VCaP (cell line): ENCODE measurements at regions not wholly inside any gene's neighbourhood (a gene's known extent, or its start where the extent isn't known, plus 50 kb on each side); places are given as distances from the start of the nearest gene placed in this dataset.
"Not testable (repeated sequence)": the region's sequence is repeated elsewhere in the genome, so short reads cannot be mapped to it uniquely, and the experiment has no call there.

Experiments
- H3K27ac ChIP-seq: fragments of 450-650 bp; 2 replicates; pipeline ENCODE4 v1.5.1; 2017
- TF ChIP-seq, protein P1 (sequence below): fragments of 450-650 bp; conservative IDR thresholded peaks from 2 replicates; pipeline ENCODE4 v1.5.1; 2017; ENCODE audit warnings: mild to moderate bottlenecking, moderate library complexity

DNA sequence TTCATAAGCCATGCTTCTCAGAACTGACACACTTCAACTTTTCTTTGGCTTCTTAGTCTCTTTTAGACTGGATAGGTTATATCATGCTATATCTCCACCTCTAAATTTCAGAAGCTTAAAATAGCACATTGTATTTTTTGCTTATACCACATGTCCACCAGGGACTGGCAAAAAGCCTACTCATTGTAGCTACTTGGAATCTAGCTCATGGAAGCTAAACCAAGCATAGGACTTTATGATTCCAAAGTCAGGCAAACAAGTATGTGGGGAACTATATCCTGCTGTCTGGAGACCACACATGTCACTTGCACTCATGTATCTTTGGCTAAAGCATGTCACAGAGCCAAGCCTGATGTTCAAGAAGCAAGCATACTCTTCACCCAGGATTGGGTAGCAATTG is 245.0 kb upstream of the RASGRP1 start:
- TF ChIP-seq, protein P1, sequence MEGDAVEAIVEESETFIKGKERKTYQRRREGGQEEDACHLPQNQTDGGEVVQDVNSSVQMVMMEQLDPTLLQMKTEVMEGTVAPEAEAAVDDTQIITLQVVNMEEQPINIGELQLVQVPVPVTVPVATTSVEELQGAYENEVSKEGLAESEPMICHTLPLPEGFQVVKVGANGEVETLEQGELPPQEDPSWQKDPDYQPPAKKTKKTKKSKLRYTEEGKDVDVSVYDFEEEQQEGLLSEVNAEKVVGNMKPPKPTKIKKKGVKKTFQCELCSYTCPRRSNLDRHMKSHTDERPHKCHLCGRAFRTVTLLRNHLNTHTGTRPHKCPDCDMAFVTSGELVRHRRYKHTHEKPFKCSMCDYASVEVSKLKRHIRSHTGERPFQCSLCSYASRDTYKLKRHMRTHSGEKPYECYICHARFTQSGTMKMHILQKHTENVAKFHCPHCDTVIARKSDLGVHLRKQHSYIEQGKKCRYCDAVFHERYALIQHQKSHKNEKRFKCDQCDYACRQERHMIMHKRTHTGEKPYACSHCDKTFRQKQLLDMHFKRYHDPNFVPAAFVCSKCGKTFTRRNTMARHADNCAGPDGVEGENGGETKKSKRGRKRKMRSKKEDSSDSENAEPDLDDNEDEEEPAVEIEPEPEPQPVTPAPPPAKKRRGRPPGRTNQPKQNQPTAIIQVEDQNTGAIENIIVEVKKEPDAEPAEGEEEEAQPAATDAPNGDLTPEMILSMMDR, result no peak
- H3K27ac ChIP-seq, result no peak overlapping the region

DNA sequence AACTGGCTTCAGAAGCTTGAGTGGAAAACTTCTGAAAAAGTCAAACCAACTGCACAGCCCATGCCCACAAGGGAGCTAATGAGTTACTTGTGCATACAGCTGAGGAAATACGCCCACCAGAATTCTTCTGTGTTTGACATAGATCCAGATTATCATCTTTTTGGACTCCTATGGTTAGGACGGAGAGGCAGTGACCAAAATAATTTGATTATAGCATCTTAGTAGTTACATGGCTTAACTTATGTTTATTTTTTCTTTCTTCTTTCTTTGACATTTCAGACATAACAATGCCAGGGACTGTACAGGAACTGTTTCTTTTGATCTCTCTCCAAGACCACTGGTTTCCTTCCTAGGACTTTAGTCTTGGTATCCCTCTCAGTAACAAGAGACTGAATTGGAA is 246.1 kb upstream of the RASGRP1 start:
- no peak overlapping the region for H3K27ac ChIP-seq
- TF ChIP-seq, protein P1, result no peak

DNA sequence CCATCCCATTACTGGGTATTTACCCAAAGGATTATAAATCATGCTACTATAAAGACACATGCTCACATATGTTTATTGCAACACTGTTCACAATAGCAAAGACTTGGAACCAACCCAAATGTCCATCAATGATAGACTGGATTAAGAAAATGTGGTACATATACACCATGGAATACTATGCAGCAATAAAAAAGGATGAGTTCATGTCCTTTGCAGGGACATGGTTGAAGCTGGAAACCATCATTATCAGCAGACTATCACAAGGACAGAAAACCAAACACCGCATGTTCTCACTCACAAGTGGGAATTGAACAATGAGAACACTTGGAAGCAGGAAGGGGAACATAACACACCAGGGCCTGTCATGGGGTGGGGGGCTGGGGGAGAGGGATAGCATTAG is 249.6 kb upstream of the RASGRP1 start:
- H3K27ac ChIP-seq, result not testable (repeated sequence)

DNA sequence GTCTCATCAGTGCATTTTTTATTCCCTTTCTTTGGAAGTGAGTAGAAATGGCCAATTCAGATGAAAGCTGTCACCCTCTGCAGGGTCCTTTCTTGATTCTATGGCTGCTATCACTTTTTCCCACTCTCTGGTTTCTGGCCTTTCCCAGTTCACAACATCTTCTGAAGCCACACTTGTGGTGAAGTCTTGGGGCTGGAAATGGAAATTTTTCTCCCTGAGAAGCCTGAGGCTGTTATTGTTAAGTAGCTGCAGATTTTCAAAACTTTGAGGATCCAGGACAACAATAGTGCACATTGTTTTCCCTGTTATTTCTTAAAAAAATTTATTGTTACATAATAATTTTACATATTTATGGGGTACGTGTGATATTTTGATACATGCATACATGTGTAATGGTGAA is 250.3 kb upstream of the RASGRP1 start:
- TF ChIP-seq, protein P1, result no peak
- H3K27ac ChIP-seq, result no peak overlapping the region

DNA sequence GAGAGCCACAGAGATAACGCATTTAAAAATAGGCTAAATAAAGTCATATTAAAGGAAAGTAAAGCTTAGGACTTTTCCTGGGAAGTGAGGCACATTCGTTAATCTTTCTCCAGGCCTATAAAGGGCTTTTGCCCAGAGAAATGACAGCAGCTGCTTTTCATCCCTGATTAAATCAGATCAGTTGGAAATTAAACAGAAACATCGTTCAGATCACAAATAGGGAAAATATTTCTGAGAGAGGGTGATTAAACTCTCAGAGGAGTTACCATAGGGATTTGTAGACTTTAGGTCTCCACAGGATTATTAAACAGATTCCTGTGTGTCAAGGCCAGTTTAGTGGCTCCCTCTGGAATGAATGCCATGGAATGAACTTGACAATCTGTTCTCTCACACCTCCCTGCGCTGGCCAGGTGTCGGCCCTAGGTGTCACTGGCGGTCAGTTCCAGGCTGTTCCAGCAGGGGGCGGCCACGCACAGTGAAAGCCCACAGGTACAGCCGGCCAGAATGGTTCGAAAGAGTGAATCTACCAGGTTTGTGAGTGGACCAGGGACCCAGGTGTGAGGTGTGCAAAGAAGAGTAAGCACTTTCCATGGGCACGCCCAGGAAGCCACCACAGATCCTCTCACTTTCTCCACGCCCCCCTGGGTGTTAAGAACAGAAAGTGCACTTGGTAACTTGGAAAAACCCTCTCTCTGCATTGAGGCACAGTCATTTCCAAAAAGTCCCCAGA is 253.0 kb upstream of the RASGRP1 start:
- TF ChIP-seq, protein P1, result peak; percentile 98
- no peak overlapping the region for H3K27ac ChIP-seq

DNA sequence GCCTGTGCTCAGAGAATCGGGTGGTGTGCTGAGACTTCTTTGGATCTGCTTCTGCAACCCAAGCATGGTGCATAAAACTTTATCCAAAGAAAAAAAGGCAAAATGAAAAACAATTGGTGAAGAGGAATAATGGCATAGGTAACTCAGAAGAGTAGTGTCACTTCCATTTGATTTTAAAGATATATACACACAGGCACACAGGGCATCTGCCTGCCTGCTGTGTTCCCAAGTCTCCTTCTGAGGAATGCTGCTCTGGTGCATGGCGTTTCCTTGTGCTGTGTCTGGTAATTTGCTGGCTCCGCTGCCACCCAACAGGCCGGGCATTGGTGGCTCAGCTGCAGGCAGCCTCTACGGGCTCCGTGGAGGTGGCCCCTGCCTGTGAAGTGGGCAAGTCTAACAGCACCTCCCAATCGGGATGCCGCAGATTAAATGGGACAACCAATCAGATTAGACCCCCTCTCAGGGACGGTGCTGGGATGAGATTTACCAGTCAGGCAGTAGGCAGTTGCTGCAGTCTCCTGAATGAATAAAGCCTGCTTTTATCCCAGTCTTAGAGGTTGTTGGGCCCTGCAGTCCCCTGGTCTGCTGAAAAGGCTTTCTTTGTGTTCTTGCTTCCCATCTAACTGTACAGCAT is 253.7 kb upstream of the RASGRP1 start:
- H3K27ac ChIP-seq, result no peak overlapping the region
- TF ChIP-seq, protein P1, result no peak

DNA sequence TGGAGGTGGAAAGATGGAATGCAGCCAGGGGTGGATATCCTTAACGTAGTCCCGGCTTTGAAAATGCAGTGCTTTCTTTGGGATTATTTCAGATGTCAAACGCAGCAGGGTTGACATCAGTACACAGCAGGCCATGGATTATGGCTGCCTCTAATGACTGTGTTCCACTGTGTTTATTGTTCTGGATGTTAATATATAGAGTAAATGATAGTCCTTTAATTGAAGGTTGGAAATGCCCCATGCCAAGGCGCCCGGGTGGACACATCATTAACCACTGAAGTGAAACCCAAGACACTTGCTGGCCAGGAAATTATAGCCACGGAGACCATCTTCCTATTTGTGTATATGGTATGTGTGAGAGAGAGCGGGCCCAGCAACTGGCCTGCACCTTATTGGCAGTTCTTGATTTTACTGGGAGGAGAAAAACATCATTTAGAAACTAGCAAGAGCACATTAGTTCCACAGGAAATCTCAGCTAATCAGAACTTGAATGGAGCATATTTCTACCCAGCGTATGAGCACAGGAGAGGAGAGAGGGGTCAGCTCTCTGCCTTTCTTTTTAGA is 254.9 kb upstream of the RASGRP1 start:
- TF ChIP-seq, protein P1, result no peak

DNA sequence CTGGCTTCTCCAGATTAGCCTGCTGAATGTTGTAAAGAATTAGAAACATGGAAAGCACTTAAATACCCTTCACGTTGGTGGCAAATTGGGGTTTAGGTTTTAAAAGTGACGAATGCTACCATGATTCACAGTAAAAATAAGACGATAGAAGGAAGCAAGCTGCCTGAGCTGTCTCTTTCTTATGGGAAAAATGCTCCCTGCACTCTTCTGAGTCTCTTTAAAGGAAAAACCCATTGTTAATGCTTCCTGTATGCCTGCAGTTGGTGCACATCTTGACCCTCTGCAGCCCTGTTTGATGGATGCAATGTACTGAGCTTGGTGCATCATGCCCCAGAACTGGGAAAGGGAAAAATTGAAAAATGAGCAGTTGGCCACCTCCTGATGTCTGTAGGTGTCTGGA is 258.6 kb upstream of the RASGRP1 start:
- TF ChIP-seq, protein P1, result no peak
- no peak overlapping the region for H3K27ac ChIP-seq

More for the DNA sequence above, 254.9 kb upstream of the RASGRP1 start:
- no peak overlapping the region for H3K27ac ChIP-seq
